Endothelial cell of umbilical vein (primary cell): ENCODE measurements at regions not wholly inside any gene's neighbourhood (a gene's known extent, or its start where the extent isn't known, plus 50 kb on each side); places are given as distances from the start of the nearest gene placed in this dataset.

Source experiments
- BruUV-seq: library from RNA; stranded (reverse); fragments of 400-500 nt; replicated peaks from 2 replicates; lab custom pipeline; 2021; lab: Mats Ljungman, UMichigan
- CTCF ChIA-PET: fragments of 300-600, 350-600 bp; sonication (Branson Sonifier 250); formaldehyde crosslinking; loops from one replicate; lab custom pipeline; 2021; ENCODE audit warnings: antibody characterized with exemption, inconsistent platforms; lab: Charles Lee
- POLR2A ChIA-PET: fragments of 300-600, 350-600 bp; sonication (Branson Sonifier 250); formaldehyde crosslinking; loops from one replicate; lab custom pipeline; 2021; ENCODE audit warnings: antibody characterized with exemption, inconsistent platforms; lab: Charles Lee
- DNase-seq: peaks from one replicate; pipeline ENCODE4 v3.0.0-alpha.2; 2011; ENCODE audit warnings: low read depth, low spot score
- FAIRE-seq: peaks from 2 replicates; lab custom pipeline; 2011; peaks lifted over from hg19 to GRCh38; lab: Jason Lieb, UNC
- H2AFZ ChIP-seq: 2 replicates; pipeline ENCODE4 v1.6.0; 2012; ENCODE audit warnings: low read depth, low read length, control low read depth, inconsistent platforms
- H3K27ac ChIP-seq: 2 replicates; pipeline ENCODE4 v1.5.1; 2011; ENCODE audit warnings: low read depth, mild to moderate bottlenecking, control low read depth, low read length, moderate library complexity; ENCODE audit not compliant: insufficient read depth
- H3K27me3 ChIP-seq, 2 experiments: 2 replicates each; pipeline versions ENCODE4 v1.6.0 to v1.6.1; 2011; ENCODE audit warnings: low read length in 2 of 2, mixed read lengths in 1 of 2; ENCODE audit not compliant: control insufficient read depth in 2 of 2, insufficient read depth in 2 of 2
- H3K36me3 ChIP-seq, 2 experiments: 2 replicates in 1 of 2; 3 replicates in 1 of 2; pipeline ENCODE4 v1.5.1; 2011; ENCODE audit warnings: low read length in 2 of 2, mild to moderate bottlenecking in 1 of 2, moderate library complexity in 1 of 2; ENCODE audit not compliant: control insufficient read depth in 2 of 2, insufficient read depth in 2 of 2; ENCODE audit errors: extremely low read depth in 1 of 2
- H3K4me1 ChIP-seq: 3 replicates; pipeline ENCODE4 v1.5.1; 2011; ENCODE audit warnings: mild to moderate bottlenecking, low read length; ENCODE audit not compliant: control insufficient read depth, insufficient read depth; ENCODE audit errors: extremely low read depth
- H3K4me2 ChIP-seq: 2 replicates; pipeline ENCODE4 v1.6.1; 2011; ENCODE audit warnings: low read length, control low read depth, mixed read lengths; ENCODE audit not compliant: insufficient read depth
- H3K4me3 ChIP-seq, 3 experiments: fragments of 200-600 bp in 1 of 3; sonication (generic), shearing (Covaris generic) in 1 of 3; replicated peaks in 1 of 3; 2 replicates each; pipeline ENCODE4 v1.5.1; 2011 to 2016; ENCODE audit warnings: control low read depth in 3 of 3, low read length in 3 of 3, mild to moderate bottlenecking in 2 of 3, inconsistent platforms in 1 of 3, low read depth in 1 of 3, moderate library complexity in 1 of 3; ENCODE audit not compliant: insufficient read depth in 1 of 3
- H3K79me2 ChIP-seq: 2 replicates; pipeline ENCODE4 v1.6.0; 2012; ENCODE audit warnings: low read length, inconsistent platforms; ENCODE audit not compliant: control insufficient read depth, insufficient read depth
- H3K9ac ChIP-seq: replicated peaks from 2 replicates; pipeline ENCODE3; 2011; ENCODE audit warnings: low read length, control low read depth; ENCODE audit not compliant: insufficient read depth; ENCODE audit errors: extremely low read depth
- H3K9me1 ChIP-seq: replicated peaks from 3 replicates; pipeline ENCODE4 v1.6.0; 2011; ENCODE audit warnings: mild to moderate bottlenecking, low read length; ENCODE audit not compliant: control insufficient read depth, insufficient read depth; ENCODE audit errors: extremely low read depth
- H3K9me3 ChIP-seq: replicated peaks from 2 replicates; pipeline ENCODE4 v1.5.1; 2012; ENCODE audit warnings: low read length, inconsistent platforms; ENCODE audit not compliant: control insufficient read depth, insufficient read depth
- H4K20me1 ChIP-seq: replicated peaks from 2 replicates; pipeline ENCODE3; 2011; ENCODE audit warnings: mild to moderate bottlenecking, low read length; ENCODE audit not compliant: control insufficient read depth, insufficient read depth; ENCODE audit errors: extremely low read depth
- CTCF ChIP-seq, 2 donors: IDR thresholded peaks; 1 replicate in 1 of 2; 2 replicates in 1 of 2; pipeline ENCODE4 v1.5.1; 2011; ENCODE audit warnings: low read length in 2 of 2, mild to moderate bottlenecking in 2 of 2, moderate library complexity in 2 of 2, control low read depth in 1 of 2, inconsistent platforms in 1 of 2, low read depth in 1 of 2; ENCODE audit not compliant: insufficient read depth in 1 of 2; ENCODE audit errors: extremely low read depth in 1 of 2
- EZH2 ChIP-seq: IDR thresholded peaks from 2 replicates; pipeline ENCODE4 v1.6.1; 2012; ENCODE audit warnings: borderline replicate concordance, low read depth, mild to moderate bottlenecking, moderate library complexity, low read length, inconsistent platforms; ENCODE audit not compliant: severe bottlenecking
- FOS ChIP-seq: IDR thresholded peaks from 2 replicates; pipeline ENCODE4 v1.6.1; 2011; ENCODE audit warnings: mild to moderate bottlenecking, low read length, moderate library complexity, borderline replicate concordance; ENCODE audit not compliant: insufficient read depth
- GATA2 ChIP-seq: IDR thresholded peaks from 2 replicates; pipeline ENCODE4 v1.7.0; 2011; ENCODE audit warnings: low read depth, mild to moderate bottlenecking, moderate library complexity, mixed read lengths, low read length; ENCODE audit not compliant: insufficient read length, insufficient read depth
- JUN ChIP-seq: IDR thresholded peaks from 2 replicates; pipeline ENCODE4 v1.6.1; 2011; ENCODE audit warnings: borderline replicate concordance, low read depth; ENCODE audit not compliant: insufficient read length, insufficient read depth
- MAX ChIP-seq: IDR thresholded peaks from 2 replicates; pipeline ENCODE4 v1.6.1; 2011; ENCODE audit not compliant: insufficient read depth, insufficient read length
- MYC ChIP-seq: IDR thresholded peaks from one replicate; pipeline ENCODE4 v1.6.1; 2011; ENCODE audit warnings: mild to moderate bottlenecking, low read depth, low read length
- POLR2A ChIP-seq: IDR thresholded peaks from 2 replicates; pipeline ENCODE4 v1.6.1; 2012; ENCODE audit warnings: low read depth, mild to moderate bottlenecking, control low read depth, low read length
- POLR2AphosphoS5 ChIP-seq: IDR thresholded peaks from 2 replicates; pipeline ENCODE4 v1.6.1; 2012; ENCODE audit warnings: low read depth, mild to moderate bottlenecking, control low read depth, low read length, moderate library complexity; ENCODE audit not compliant: insufficient read depth
- dilution Hi-C: fragments of 300-500 bp; cut with MboI; formaldehyde crosslinking; loops from one replicate; pipeline ENCODE4 v1.15.0; 2019; ENCODE audit warnings: low sequenced_read_pairs; ENCODE audit not compliant: extremely low pct_ligation_motif_present
- intact Hi-C: fragments of 100-400 bp; cut with micrococcal nuclease; formaldehyde crosslinking; loops from one replicate; pipeline ENCODE4 v1.10.0; 2022

DNA sequence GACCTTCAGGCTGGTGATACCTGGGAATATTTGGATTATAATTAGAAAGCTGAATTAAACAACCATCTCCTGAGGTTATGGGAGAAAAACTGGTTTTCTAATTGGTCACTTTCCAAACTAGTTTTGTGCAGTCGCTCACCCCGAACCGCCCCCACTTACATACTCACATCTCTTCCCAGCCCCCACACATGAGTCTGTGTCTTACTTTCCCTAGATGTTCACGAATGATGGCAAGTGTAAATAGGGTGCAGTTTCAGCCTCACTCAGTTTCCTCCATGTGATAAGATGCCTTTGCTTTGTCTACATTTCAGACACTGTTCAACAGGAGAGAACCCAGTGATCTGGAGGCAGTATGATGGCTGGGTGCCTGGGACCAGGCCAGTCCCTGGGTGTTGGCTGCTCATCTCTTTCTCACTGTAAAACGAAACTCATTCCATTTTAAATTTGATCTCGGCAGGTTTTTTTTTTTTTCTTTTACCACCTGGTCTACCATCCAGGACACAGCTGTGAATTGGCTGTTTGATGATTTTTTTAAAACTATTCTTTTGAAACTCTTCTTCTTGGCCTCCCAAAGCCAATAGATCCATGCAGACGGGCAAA, 164.3 kb upstream of the RAB4A start:
- Histone ChIP-seq H3K4me2 (no peak overlapping the region), H4K20me1 (no peaks in the 10 kb centered on the region), H3K4me1 (no peaks in the 10 kb centered on the region), H2AFZ (no peak overlapping the region), H3K9ac (no peak overlapping the region), H3K27me3 (no peaks in the 10 kb centered on the region), H3K9me3 (no peaks in the 10 kb centered on the region), H3K36me3 (no peaks in the 10 kb centered on the region), H3K79me2 (no peaks in the 10 kb centered on the region), H3K9me1 (no peaks in the 10 kb centered on the region), H3K4me3 (no peak overlapping the region), H3K27ac (no peak overlapping the region)
- CTCF ChIA-PET = no interaction called here
- no TSS peak for BruUV-seq
- no peak for TF ChIP-seq FOS
- TF ChIP-seq CTCF (IDR thresholded peaks at IDR 0.05; ENCODE audit: extremely low read depth in 1 of 2, insufficient read depth in 1 of 2, low read depth in 1 of 2, low read length in 2 of 2) = no peak
- no peak for TF ChIP-seq POLR2AphosphoS5
- no peak for TF ChIP-seq GATA2
- TF ChIP-seq EZH2 = no peak
- TF ChIP-seq POLR2A = no peak
- TF ChIP-seq JUN = no peak
- TF ChIP-seq MAX = no peak
- TF ChIP-seq MYC = no peak
- DNase-seq (no peak), FAIRE-seq (no peak)
- intact Hi-C loops (no loop called here), dilution Hi-C loops (no loop called here)
- POLR2A ChIA-PET = no interaction called here
